H1 (cell line): ENCODE measurements at regions not wholly inside any gene's neighbourhood (a gene's known extent, or its start where the extent isn't known, plus 50 kb on each side); places are given as distances from the start of the nearest gene placed in this dataset.

Experiments used
- CTCF ChIA-PET: fragments of 300-600 bp; sonication (Branson Sonifier 250); formaldehyde crosslinking; loops from one replicate; lab custom pipeline; 2021; ENCODE audit not compliant: partially characterized antibody; lab: Charles Lee
- POLR2A ChIA-PET: fragments of 300-600 bp; sonication (Branson Sonifier 250); formaldehyde crosslinking; loops from one replicate; lab custom pipeline; 2021; ENCODE audit warnings: inconsistent platforms; ENCODE audit not compliant: partially characterized antibody; lab: Charles Lee
- DNase-seq, 2 experiments: peaks; one replicate each; pipeline versions ENCODE4 v3.0.0 to v3.0.0-alpha.2; 2010 to 2022; ENCODE audit warnings: low spot score in 2 of 2, low read depth in 1 of 2, mixed read lengths in 1 of 2
- FAIRE-seq: peaks from 2 replicates; lab custom pipeline; 2011; peaks lifted over from hg19 to GRCh38; lab: Jason Lieb, UNC
- H2AFZ ChIP-seq: 2 replicates; pipeline ENCODE4 v1.8.1; 2012; ENCODE audit warnings: low read length, inconsistent platforms
- H2AK5ac ChIP-seq: 2 replicates; pipeline ENCODE4 v1.6.1; 2013; ENCODE audit warnings: low read depth, low read length
- H2BK120ac ChIP-seq: replicated peaks from 2 replicates; pipeline ENCODE3; 2013; ENCODE audit warnings: low read depth, low read length, inconsistent platforms
- H2BK12ac ChIP-seq: 2 replicates; pipeline ENCODE4 v1.6.1; 2013; ENCODE audit warnings: low read depth, low read length
- H2BK15ac ChIP-seq: 2 replicates; pipeline ENCODE4 v1.6.1; 2013; ENCODE audit warnings: low read length
- H2BK20ac ChIP-seq: 2 replicates; pipeline ENCODE4 v1.6.1; 2013; ENCODE audit warnings: low read length
- H2BK5ac ChIP-seq: 2 replicates; pipeline ENCODE4 v1.6.1; 2013; ENCODE audit warnings: low read depth, low read length
- H3K14ac ChIP-seq: 2 replicates; pipeline ENCODE4 v1.6.1; 2013; ENCODE audit warnings: inconsistent platforms; ENCODE audit not compliant: insufficient read length
- H3K18ac ChIP-seq: 2 replicates; pipeline ENCODE4 v1.6.1; 2013; ENCODE audit warnings: low read length; ENCODE audit errors: extremely low read depth
- H3K23ac ChIP-seq: 2 replicates; pipeline ENCODE4 v1.6.1; 2013; ENCODE audit warnings: inconsistent platforms; ENCODE audit not compliant: insufficient read length
- H3K23me2 ChIP-seq: 2 replicates; pipeline ENCODE4 v1.6.1; 2013; ENCODE audit warnings: low read depth, low read length
- H3K27ac ChIP-seq: 2 replicates; pipeline ENCODE4 v1.6.1; 2011; ENCODE audit warnings: low read depth, low read length, inconsistent platforms
- H3K27me3 ChIP-seq, 4 experiments: replicated peaks in 1 of 4; 1 replicate in 1 of 4; 2 replicates in 3 of 4; pipeline versions ENCODE4 v1.6.1 to v1.8.1; 2011 to 2013; ENCODE audit warnings: low read length in 3 of 4, mild to moderate bottlenecking in 3 of 4, inconsistent platforms in 2 of 4, mixed read lengths in 2 of 4, moderate library complexity in 1 of 4; ENCODE audit not compliant: control insufficient read depth in 3 of 4, insufficient read depth in 3 of 4; ENCODE audit errors: extremely low read depth in 1 of 4
- H3K36me3 ChIP-seq, 4 experiments: 2 replicates each; pipeline versions ENCODE4 v1.6.1 to v1.8.1; 2011 to 2013; ENCODE audit warnings: mild to moderate bottlenecking in 4 of 4, low read length in 3 of 4, moderate library complexity in 2 of 4, control low read depth in 1 of 4, inconsistent platforms in 1 of 4; ENCODE audit not compliant: insufficient read depth in 4 of 4, control insufficient read depth in 2 of 4
- H3K4ac ChIP-seq: replicated peaks from 2 replicates; pipeline ENCODE3; 2013; ENCODE audit warnings: low read length, low read depth, mixed read lengths, inconsistent platforms; ENCODE audit not compliant: insufficient read length
- H3K4me1 ChIP-seq, 4 experiments: replicated peaks in 1 of 4; 1 replicate in 1 of 4; 2 replicates in 3 of 4; pipeline versions ENCODE4 v1.6.1 to v1.8.1; 2011 to 2013; ENCODE audit warnings: low read length in 3 of 4, inconsistent platforms in 2 of 4, mixed read lengths in 1 of 4; ENCODE audit not compliant: insufficient read depth in 4 of 4, control insufficient read depth in 3 of 4
- H3K4me2 ChIP-seq, 2 experiments: 2 replicates each; pipeline versions ENCODE4 v1.6.1 to v1.8.1; 2011 to 2013; ENCODE audit warnings: low read depth in 2 of 2, low read length in 2 of 2, control low read depth in 1 of 2, inconsistent platforms in 1 of 2, mild to moderate bottlenecking in 1 of 2; ENCODE audit not compliant: insufficient read depth in 1 of 2
- H3K4me3 ChIP-seq, 4 experiments: fragments of 200-600, 300-600 bp in 1 of 4; sonication (generic), shearing (Covaris generic), sonication (Bioruptor Twin) in 1 of 4; 2 replicates each; pipeline versions ENCODE4 v1.5.1 to v1.8.1; 2011 to 2016; ENCODE audit warnings: low read length in 4 of 4, low read depth in 3 of 4, control low read depth in 2 of 4, inconsistent platforms in 2 of 4, mild to moderate bottlenecking in 2 of 4, mixed read lengths in 1 of 4, moderate library complexity in 1 of 4; ENCODE audit not compliant: insufficient read depth in 2 of 4; ENCODE audit errors: extremely low read depth in 1 of 4
- H3K56ac ChIP-seq: replicated peaks from 2 replicates; pipeline ENCODE3; 2013; ENCODE audit warnings: low read depth, mild to moderate bottlenecking, mixed read lengths, low read length, inconsistent platforms; ENCODE audit not compliant: insufficient read length
- H3K79me1 ChIP-seq: 2 replicates; pipeline ENCODE4 v1.6.1; 2013; ENCODE audit warnings: low read depth, low read length, control low read depth
- H3K79me2 ChIP-seq, 2 experiments: 2 replicates each; pipeline versions ENCODE4 v1.6.1 to v1.8.1; 2012 to 2013; ENCODE audit warnings: low read length in 2 of 2, mild to moderate bottlenecking in 2 of 2, inconsistent platforms in 1 of 2; ENCODE audit not compliant: insufficient read depth in 2 of 2, control insufficient read depth in 1 of 2
- H3K9ac ChIP-seq, 4 experiments: replicated peaks in 1 of 4; 1 replicate in 1 of 4; 2 replicates in 3 of 4; pipeline versions ENCODE4 v1.6.1 to v1.8.1; 2011 to 2013; ENCODE audit warnings: low read depth in 3 of 4, low read length in 3 of 4, control low read depth in 2 of 4, mild to moderate bottlenecking in 2 of 4, moderate library complexity in 2 of 4, inconsistent platforms in 1 of 4; ENCODE audit errors: extremely low read depth in 1 of 4
- H3K9me3 ChIP-seq, 2 experiments: 2 replicates each; pipeline versions ENCODE4 v1.6.1 to v1.8.1; 2012 to 2013; ENCODE audit warnings: mild to moderate bottlenecking in 2 of 2, moderate library complexity in 2 of 2, control low read depth in 1 of 2, inconsistent platforms in 1 of 2, low read depth in 1 of 2, low read length in 1 of 2, mixed read lengths in 1 of 2; ENCODE audit not compliant: insufficient read depth in 2 of 2
- H4K20me1 ChIP-seq, 2 experiments: replicated peaks in 1 of 2; 2 replicates each; pipeline versions ENCODE3 to v1.8.1; 2011 to 2013; ENCODE audit warnings: inconsistent platforms in 2 of 2, low read length in 2 of 2, mild to moderate bottlenecking in 1 of 2; ENCODE audit not compliant: insufficient read depth in 2 of 2, control insufficient read depth in 1 of 2
- H4K5ac ChIP-seq: 2 replicates; pipeline ENCODE4 v1.6.1; 2013; ENCODE audit warnings: low read length, low read depth, mixed read lengths, inconsistent platforms; ENCODE audit not compliant: insufficient read length
- H4K8ac ChIP-seq: 2 replicates; pipeline ENCODE4 v1.8.0; 2013; ENCODE audit warnings: mild to moderate bottlenecking, moderate library complexity, low read length, inconsistent platforms; ENCODE audit not compliant: insufficient read depth; ENCODE audit errors: extremely low read depth
- H4K91ac ChIP-seq: replicated peaks from 2 replicates; pipeline ENCODE3; 2013; ENCODE audit warnings: low read length, mixed read lengths, inconsistent platforms; ENCODE audit not compliant: insufficient read length
- ASH2L ChIP-seq: fragments of 200-600, 300-600 bp; sonication (generic); IDR thresholded peaks from one replicate; pipeline ENCODE4 v1.7.1; 2017; ENCODE audit warnings: low read length
- ATF2 ChIP-seq: IDR thresholded peaks from 2 replicates; pipeline ENCODE4 v1.6.1; 2012; ENCODE audit warnings: low read length, inconsistent platforms
- CBX5 ChIP-seq: fragments of 300-800, 300-1000 bp; sonication (generic); IDR thresholded peaks from 2 replicates; pipeline ENCODE4 v1.7.1; 2016; ENCODE audit warnings: antibody characterized with exemption, low read length, low read depth
- CEBPB ChIP-seq: IDR thresholded peaks from 2 replicates; pipeline ENCODE4 v1.6.1; 2012; ENCODE audit warnings: low read depth, low read length
- EGR1 ChIP-seq: IDR thresholded peaks from 2 replicates; pipeline ENCODE4 v1.6.1; 2011; ENCODE audit warnings: low read depth, low read length, borderline replicate concordance
- NRF1 ChIP-seq: IDR thresholded peaks from 2 replicates; pipeline ENCODE4 v1.6.1; 2011; ENCODE audit warnings: mild to moderate bottlenecking, low read depth, low read length, improper control_type of control experiment
- RAD21 ChIP-seq, 2 experiments: IDR thresholded peaks in 1 of 2; conservative IDR thresholded peaks in 1 of 2; 2 replicates each; pipeline ENCODE4 v1.6.1; 2011; ENCODE audit warnings: low read depth in 2 of 2, low read length in 2 of 2, improper control_type of control experiment in 1 of 2, inconsistent platforms in 1 of 2, mild to moderate bottlenecking in 1 of 2, moderate library complexity in 1 of 2
- SIRT6 ChIP-seq: IDR thresholded peaks from one replicate; pipeline ENCODE4 v1.7.1; 2012; ENCODE audit warnings: low read length, inconsistent platforms
- USF2 ChIP-seq: IDR thresholded peaks from 2 replicates; pipeline ENCODE4 v1.6.1; 2011; ENCODE audit warnings: low read length, improper control_type of control experiment
- WGBS, 2 experiments: shearing (Covaris generic) in 1 of 2; methylation state at CpG; one replicate each; pipeline versions ENCODE4 v1.1.6 to v1.1.7; 2013 to 2015; ENCODE audit warnings: low lambda C conversion rate in 2 of 2, mixed read lengths in 2 of 2, inconsistent platforms in 1 of 2, low coverage in 1 of 2, missing lambda C conversion rate in 1 of 2; ENCODE audit not compliant: insufficient replicate concordance in 2 of 2, insufficient coverage in 1 of 2, insufficient read length in 1 of 2; ENCODE audit errors: extremely low coverage in 1 of 2, missing lambda C conversion rate in 1 of 2; 5-methylcytosine and 5-hydroxymethylcytosine counted together

- no peak overlapping the region for H3K23ac ChIP-seq
- H3K4me1 ChIP-seq = no peaks in the 10 kb centered on the region
- FAIRE-seq = no peak
- no peak overlapping the region for H3K14ac ChIP-seq
- H2AFZ ChIP-seq = no peak overlapping the region
- H2BK20ac ChIP-seq = no peak overlapping the region
- no peaks in the 10 kb centered on the region for H3K27me3 ChIP-seq
- no peak overlapping the region for H3K56ac ChIP-seq
- no peak overlapping the region for H4K8ac ChIP-seq
- 88 to 100% methylated on average over 1 of the region's 1 CpG for WGBS, 2 experiments
- H3K18ac ChIP-seq = no peak overlapping the region
- no peak overlapping the region for H4K5ac ChIP-seq
- ChIA-PET POLR2A (no interaction called here), CTCF (no interaction called here)
- H2BK12ac ChIP-seq = no peak overlapping the region
- H3K36me3 ChIP-seq = no peaks in the 10 kb centered on the region
- no peak overlapping the region for H3K4ac ChIP-seq
- no peaks in the 10 kb centered on the region for H3K79me1 ChIP-seq
- no peak overlapping the region for H2BK5ac ChIP-seq
- no peak overlapping the region for H3K4me2 ChIP-seq
- H2BK15ac ChIP-seq = no peak overlapping the region
- no peaks in the 10 kb centered on the region for H3K9me3 ChIP-seq
- no peaks in the 10 kb centered on the region for H3K79me2 ChIP-seq
- TF ChIP-seq SIRT6 = no peak
- no peak for TF ChIP-seq ATF2
- no peak for TF ChIP-seq USF2
- TF ChIP-seq CEBPB = no peak
- no peak for TF ChIP-seq ASH2L
- TF ChIP-seq NRF1 = no peak
- TF ChIP-seq EGR1 = no peak
- TF ChIP-seq CBX5 = no peak
- no peak for TF ChIP-seq RAD21 (IDR thresholded peaks at IDR 0.05 in 1 of 2, conservative IDR thresholded peaks at IDR 0.05 in 1 of 2; ENCODE audit: low read depth in 2 of 2, low read length in 2 of 2)
- H3K4me3 ChIP-seq = no peak overlapping the region
- no peaks in the 10 kb centered on the region for H4K20me1 ChIP-seq
- no peak overlapping the region for H4K91ac ChIP-seq
- H3K23me2 ChIP-seq = no peaks in the 10 kb centered on the region
- H2AK5ac ChIP-seq = no peak overlapping the region
- no peak overlapping the region for H2BK120ac ChIP-seq
- H3K9ac ChIP-seq = no peak overlapping the region
- no peak overlapping the region for H3K27ac ChIP-seq
- no peak for DNase-seq
These were observed 295.1 kb upstream of the SLITRK5 start for GRCh38 chr13:87376081-87376480.
